Esophagus squamous epithelium (tissue), 4 donors: ENCODE measurements at regions not wholly inside any gene's neighbourhood (a gene's known extent, or its start where the extent isn't known, plus 50 kb on each side); places are given as distances from the start of the nearest gene placed in this dataset.

Experiments
- CTCF ChIP-seq, 6 experiments: fragments of 450-650 bp in 4 of 6; fragments of 200-600 bp in 2 of 6; sonication (generic) in 2 of 6; IDR thresholded peaks; one replicate each; pipeline ENCODE4 v1.5.1; 2016 to 2019; ENCODE audit warnings: antibody characterized with exemption in 6 of 6, mild to moderate bottlenecking in 4 of 6, moderate library complexity in 4 of 6
- POLR2A ChIP-seq, 4 donors: fragments of 450-650 bp; IDR thresholded peaks; one replicate each; pipeline ENCODE4 v1.6.1; 2017; ENCODE audit warnings: antibody characterized with exemption in 4 of 4, mild to moderate bottlenecking in 4 of 4, moderate library complexity in 3 of 4

DNA sequence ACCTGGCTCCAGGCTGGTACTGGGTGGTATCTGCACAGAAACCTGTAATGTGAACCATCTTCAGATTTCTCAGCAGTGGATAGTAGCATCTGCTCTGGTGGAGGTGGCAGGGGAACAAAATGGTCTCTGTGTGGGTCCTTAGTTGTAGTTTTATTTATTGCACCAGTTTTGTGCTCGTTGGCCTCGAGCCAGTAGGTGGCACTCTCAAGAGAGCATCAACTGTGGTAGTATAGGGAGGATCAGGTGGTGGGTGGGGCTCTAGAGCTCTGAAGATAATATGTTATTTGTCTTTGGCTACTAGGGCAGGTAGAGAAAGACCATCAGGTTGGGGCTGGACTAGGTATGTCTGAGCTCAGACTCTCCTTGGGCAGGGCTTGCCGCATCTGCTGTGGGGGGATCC lies 254.0 kb upstream of the GPR149 start:
- TF ChIP-seq POLR2A (IDR thresholded peaks at IDR 0.05) (no peak), CTCF (IDR thresholded peaks at IDR 0.05) (no peak)
